Transverse colon (tissue), 4 donors: ENCODE measurements at regions not wholly inside any gene's neighbourhood (a gene's known extent, or its start where the extent isn't known, plus 50 kb on each side); places are given as distances from the start of the nearest gene placed in this dataset.

Source experiments
- DNase-seq: peaks from one replicate; pipeline ENCODE4 v3.0.0-alpha.2; 2019
- H3K27ac ChIP-seq, 4 donors: fragments of 200-600 bp; sonication (generic); 2 replicates each; pipeline ENCODE4 v1.5.1; 2016 to 2018; ENCODE audit warnings: inconsistent platforms in 4 of 4
- H3K27me3 ChIP-seq: fragments of 200-600 bp; sonication (generic); 2 replicates; pipeline ENCODE4 v1.5.1; 2017; ENCODE audit warnings: inconsistent platforms
- H3K36me3 ChIP-seq, 4 donors: fragments of 200-600 bp; sonication (generic); 2 replicates each; pipeline ENCODE4 v1.5.1; 2017 to 2019; ENCODE audit warnings: inconsistent platforms in 4 of 4
- H3K4me1 ChIP-seq, 4 donors: fragments of 200-600 bp; sonication (generic); 2 replicates each; pipeline ENCODE4 v1.5.1; 2017 to 2020; ENCODE audit warnings: inconsistent platforms in 4 of 4
- H3K4me3 ChIP-seq, 4 donors: fragments of 200-600 bp; sonication (generic); 1 replicate in 1 of 4; 2 replicates in 3 of 4; pipeline versions ENCODE4 v1.5.1 to v1.6.1; 2017 to 2019; ENCODE audit warnings: inconsistent platforms in 4 of 4
- H3K9me3 ChIP-seq, 2 donors: fragments of 200-600 bp; sonication (generic); 2 replicates each; pipeline ENCODE4 v1.5.1; 2017 to 2019; ENCODE audit warnings: inconsistent platforms in 2 of 2
- CTCF ChIP-seq, 5 experiments: fragments of 200-600 bp in 3 of 5; fragments of 450-650 bp in 2 of 5; sonication (generic) in 3 of 5; IDR thresholded peaks; 1 replicate in 2 of 5; 2 replicates in 3 of 5; pipeline ENCODE4 v1.5.1; 2016 to 2017; ENCODE audit warnings: antibody characterized with exemption in 5 of 5, inconsistent platforms in 3 of 5, mild to moderate bottlenecking in 2 of 5, moderate library complexity in 1 of 5
- EP300 ChIP-seq: sonication (generic); formaldehyde crosslinking; IDR thresholded peaks from one replicate; pipeline ENCODE4 v1.6.1; 2017; ENCODE audit warnings: antibody characterized with exemption, low read depth
- POLR2A ChIP-seq: fragments of 450-650 bp; IDR thresholded peaks from one replicate; pipeline ENCODE4 v1.6.1; 2016; ENCODE audit warnings: antibody characterized with exemption, mild to moderate bottlenecking, moderate library complexity
- POLR2AphosphoS5 ChIP-seq, 3 donors: sonication (generic); formaldehyde crosslinking; IDR thresholded peaks; one replicate each; pipeline ENCODE4 v1.6.1; 2016; ENCODE audit warnings: antibody characterized with exemption in 3 of 3
- WGBS, 2 donors: methylation state at CpG; one replicate each; pipeline ENCODE4 v1.1.5; 2018; ENCODE audit warnings: low coverage in 1 of 2; 5-methylcytosine and 5-hydroxymethylcytosine counted together
- in situ Hi-C, 4 donors: fragments of 200-750 bp; cut with MboI; loops; one replicate each; pipeline versions ENCODE4 v1.15.0 to v1.15.1; 2017; ENCODE audit warnings: low sequenced_read_pairs in 3 of 4, low pct_ligation_motif_present in 1 of 4, low pct_unique_long_range_greater_than_20kb in 1 of 4
- intact Hi-C: fragments of 100-400 bp; cut with DNase I; formaldehyde crosslinking; loops from one replicate; pipeline ENCODE4 v1.15.1; 2023; ENCODE audit warnings: low total_unique reads

GRCh38 chr1:214122110-214122509 is 134.3 kb downstream of the PROX1 start:
- in situ Hi-C loops: loop anchor here (10.0 to 25.0 kb wide), 4 partner anchors 560 to 885 kb away; no protein-coding TSS in a partner anchor
- 67 to 85% methylated on average over 1 to 6 of the region's 6 CpGs for WGBS, 2 donors
- Histone ChIP-seq H3K4me3 (no peak overlapping the region), H3K27me3 (no peaks in the 10 kb centered on the region), H3K9me3 (peaks cover 5 to 7% of the 10 kb centered on the region in 2 donors), H3K27ac (no peak overlapping the region), H3K36me3 (no peaks in the 10 kb centered on the region), H3K4me1 (peaks cover 0 to 3% (median 0%) of the 10 kb centered on the region in 4 donors)
- no peak for DNase-seq
- TF ChIP-seq EP300: no peak
- intact Hi-C loops: no loop called here

GRCh38 chr1:214123061-214123784 is 135.4 kb downstream of the PROX1 start:
- peak; percentile 48 for DNase-seq
- H3K4me1 ChIP-seq: peaks cover 0 to 3% (median 0%) of the 10 kb centered on the region in 4 donors
- no peak overlapping the region for H3K4me3 ChIP-seq
- intact Hi-C loops (no loop called here), in situ Hi-C loops (loop anchor here (10.0 to 25.0 kb wide), 4 partner anchors 561 to 886 kb away; no protein-coding TSS in a partner anchor)
- no peaks in the 10 kb centered on the region for H3K36me3 ChIP-seq
- H3K27me3 ChIP-seq: no peaks in the 10 kb centered on the region
- peaks cover 0 to under 1% of the 10 kb centered on the region in 2 donors for H3K9me3 ChIP-seq
- TF ChIP-seq EP300 (no peak), CTCF (IDR thresholded peaks at IDR 0.05) (peak; percentile 41 to 74 (median 55)), POLR2A (no peak), POLR2AphosphoS5 (IDR thresholded peaks at IDR 0.05) (no peak)
- no peak overlapping the region for H3K27ac ChIP-seq
- 0 to 10% methylated on average over 7 of the region's 7 CpGs for WGBS, 2 donors

- Histone ChIP-seq H3K27ac (no peak overlapping the region), H3K9me3 (no peaks in the 10 kb centered on the region), H3K4me1 (peaks cover 0 to 3% (median 0%) of the 10 kb centered on the region in 4 donors), H3K27me3 (no peaks in the 10 kb centered on the region), H3K4me3 (no peak overlapping the region), H3K36me3 (no peaks in the 10 kb centered on the region)
- TF ChIP-seq POLR2AphosphoS5 (IDR thresholded peaks at IDR 0.05) (no peak), EP300 (no peak), CTCF (IDR thresholded peaks at IDR 0.05) (no peak), POLR2A (no peak)
- intact Hi-C loops: no loop called here
- WGBS, 2 donors: 78 to 93% methylated on average over 2 to 7 of the region's 7 CpGs
- in situ Hi-C loops: loop anchor here (10.0 to 25.0 kb wide), 4 partner anchors 562 to 887 kb away; no protein-coding TSS in a partner anchor
- DNase-seq: no peak
Measured at GRCh38 chr1:214124281-214124805, 136.6 kb downstream of the PROX1 start.

GRCh38 chr1:214124915-214125314 is 137.1 kb downstream of the PROX1 start:
- in situ Hi-C loops: loop anchor here (10.0 to 25.0 kb wide), 5 partner anchors 563 to 888 kb away; no protein-coding TSS in a partner anchor
- H3K27ac ChIP-seq: no peak overlapping the region
- 50 to 61% methylated on average over 1 to 4 of the region's 4 CpGs for WGBS, 2 donors
- no peak for DNase-seq
- TF ChIP-seq POLR2AphosphoS5 (IDR thresholded peaks at IDR 0.05) (no peak), EP300 (no peak), CTCF (IDR thresholded peaks at IDR 0.05) (no peak), POLR2A (no peak)
- H3K9me3 ChIP-seq: no peaks in the 10 kb centered on the region
- no peaks in the 10 kb centered on the region for H3K27me3 ChIP-seq
- H3K4me1 ChIP-seq: peaks cover 0 to 3% (median 0%) of the 10 kb centered on the region in 4 donors
- H3K36me3 ChIP-seq: no peaks in the 10 kb centered on the region
- no peak overlapping the region for H3K4me3 ChIP-seq
- intact Hi-C loops: no loop called here
